ENCODE measurements at regions not wholly inside any gene's neighbourhood (a gene's known extent, or its start where the extent isn't known, plus 50 kb on each side); places are given as distances from the start of the nearest gene placed in this dataset.

DNA sequence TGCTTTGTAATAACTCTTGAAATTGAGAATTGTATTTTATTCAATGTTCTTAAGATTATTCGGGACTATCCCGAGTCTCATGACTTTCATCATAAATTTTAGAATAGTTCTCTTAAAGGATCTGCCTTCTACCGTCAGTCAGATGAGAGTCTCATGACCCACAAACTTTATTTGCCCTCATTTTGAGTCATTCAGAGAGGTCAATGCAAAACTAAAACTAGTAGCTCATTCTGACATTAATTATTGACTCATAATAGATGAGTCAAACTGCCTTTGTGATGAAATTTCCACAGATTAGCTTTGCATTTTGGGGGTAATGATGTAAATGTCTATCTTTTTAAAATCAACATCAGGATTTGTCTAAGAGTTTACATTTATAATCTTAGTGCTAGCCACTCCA, 1527.3 kb downstream of the TECRL start:
- no peak for DNase-seq (ENCODE audit: low spot score)

DNA sequence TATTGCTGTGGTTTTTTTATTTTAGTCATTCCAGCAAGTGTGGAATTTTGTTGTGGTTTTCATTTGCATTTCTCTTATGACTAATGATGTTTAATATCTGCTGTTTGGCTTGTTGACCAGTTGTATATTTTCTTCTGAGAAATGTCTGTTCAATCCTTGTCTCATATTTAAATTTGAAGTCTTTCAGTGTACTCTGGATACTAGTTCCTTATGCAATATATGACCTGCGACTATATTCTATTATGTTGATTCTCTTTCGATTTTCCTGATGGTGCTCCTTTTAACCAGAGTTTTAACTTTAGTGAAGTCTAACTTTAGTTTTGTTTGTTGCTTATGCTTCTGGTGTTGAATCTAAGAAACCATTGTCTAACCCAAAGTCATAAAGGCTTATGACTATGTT, 1528.0 kb downstream of the TECRL start:
- no peak for DNase-seq (ENCODE audit: low spot score)

DNA sequence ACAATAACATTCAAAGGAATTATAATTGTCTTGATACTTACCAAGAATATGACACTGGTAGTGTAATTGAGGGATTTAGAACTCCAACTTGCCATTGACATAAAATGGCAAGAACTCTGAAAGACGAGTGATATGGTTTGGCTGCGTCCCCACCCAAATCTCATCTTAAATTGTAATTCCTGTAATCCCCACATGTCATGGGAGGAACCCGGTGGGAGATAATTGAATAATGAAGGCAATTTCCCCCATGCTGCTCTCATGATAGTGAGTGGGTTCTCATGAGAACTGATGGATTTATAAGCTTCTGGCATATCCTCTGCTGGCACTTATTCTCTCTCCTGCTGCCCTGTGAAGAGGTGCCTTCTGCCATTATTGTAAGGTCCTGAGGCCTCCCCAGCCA, 1536.4 kb downstream of the TECRL start:
- DNase-seq (ENCODE audit: low spot score): no peak

DNA sequence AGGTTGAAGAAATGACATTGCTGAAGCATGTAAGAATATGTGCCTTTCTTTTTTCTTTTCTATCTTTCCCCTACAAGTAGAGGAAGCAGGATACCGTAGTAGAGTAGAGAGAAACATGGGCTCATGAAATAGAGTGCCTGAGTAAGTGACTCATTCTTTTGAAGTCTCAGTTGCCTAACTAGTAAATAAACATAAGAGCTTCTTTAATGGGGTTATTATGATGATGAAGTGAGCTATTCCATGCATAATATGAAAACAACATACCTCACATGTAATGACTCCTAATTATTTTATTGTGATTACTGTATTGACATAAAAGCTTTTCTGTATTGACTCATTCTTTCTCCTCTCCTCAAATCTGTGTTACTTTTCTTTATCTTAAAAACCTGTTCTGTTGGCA, 1538.2 kb downstream of the TECRL start:
- no peak for DNase-seq (ENCODE audit: low spot score)

DNA sequence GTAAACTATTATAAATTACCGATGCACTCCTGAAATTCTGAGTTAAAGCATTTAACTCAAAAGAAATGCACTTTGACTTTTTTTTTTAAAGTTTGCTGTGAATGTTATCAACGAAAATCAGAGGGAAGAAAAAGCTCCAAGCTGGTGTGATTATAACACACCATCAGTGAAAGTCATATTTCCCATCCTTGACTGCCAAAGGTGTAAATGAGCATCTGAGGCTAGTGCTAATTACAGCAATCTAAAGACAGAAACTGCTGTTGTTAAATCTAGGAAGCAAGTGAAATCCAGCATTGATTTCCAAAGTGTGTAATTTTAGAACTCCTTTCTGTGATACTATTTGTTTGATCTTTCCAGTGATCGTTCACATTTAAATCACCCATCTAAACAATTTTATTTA, 1538.8 kb downstream of the TECRL start:
- no peak for DNase-seq (ENCODE audit: low spot score)

DNA sequence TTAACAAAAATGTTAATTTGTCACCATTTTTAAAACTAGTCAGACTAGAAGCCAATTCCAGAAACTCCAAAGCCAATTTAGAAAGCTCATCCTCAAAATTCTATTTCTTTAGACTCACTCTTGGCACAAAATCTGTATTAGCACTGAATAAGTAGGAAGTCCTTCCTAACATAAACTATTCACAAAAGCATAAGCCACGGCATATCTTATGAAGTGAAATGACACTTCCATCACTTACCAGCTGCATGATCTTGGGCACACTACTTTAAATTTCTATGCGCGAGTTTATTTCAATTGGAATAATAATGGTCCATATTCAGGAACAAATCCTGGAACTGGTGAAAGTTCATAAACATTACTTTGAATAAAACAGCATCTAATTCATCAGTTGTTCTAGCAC, 1544.0 kb downstream of the TECRL start:
- DNase-seq (ENCODE audit: low spot score): no peak

DNA sequence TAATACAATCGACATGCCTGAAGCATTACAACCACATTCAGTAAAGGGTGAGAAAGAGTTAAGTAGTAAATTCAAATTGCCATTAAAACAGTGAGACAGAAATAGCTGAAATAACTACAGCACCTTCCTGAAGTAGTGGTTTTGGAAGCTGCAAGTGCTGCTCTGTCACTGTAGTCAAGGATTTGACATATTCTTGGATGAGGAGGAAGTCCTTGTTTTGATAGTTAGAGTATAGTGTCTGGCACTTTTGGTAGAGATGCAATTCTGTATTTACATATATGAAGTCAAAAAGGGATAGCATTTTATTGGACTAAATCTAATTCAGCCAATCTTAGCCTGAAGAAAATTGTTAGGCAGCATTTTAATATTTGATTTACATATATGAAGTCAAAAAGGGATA, 1559.6 kb downstream of the TECRL start:
- no peak for DNase-seq (ENCODE audit: low spot score)

DNA sequence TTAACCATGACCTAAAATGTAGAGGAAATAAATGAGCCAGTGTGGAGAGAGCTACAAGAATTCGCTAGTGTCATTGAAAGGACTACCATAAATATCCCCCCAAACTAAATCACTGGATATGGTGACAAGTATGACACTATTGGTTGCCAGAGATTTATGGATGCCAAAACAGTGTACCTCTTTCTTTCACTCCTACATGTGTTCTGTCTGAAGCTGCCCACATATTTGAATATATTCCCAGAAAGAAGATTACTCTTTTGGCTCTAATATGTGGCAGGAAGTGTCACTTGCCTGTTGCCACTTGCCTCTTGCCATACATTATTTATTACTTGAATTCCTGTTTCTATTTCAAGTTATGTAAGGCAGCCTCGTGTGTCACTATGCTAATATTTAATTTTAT, 1573.6 kb downstream of the TECRL start:
- DNase-seq (ENCODE audit: low spot score): no peak

DNA sequence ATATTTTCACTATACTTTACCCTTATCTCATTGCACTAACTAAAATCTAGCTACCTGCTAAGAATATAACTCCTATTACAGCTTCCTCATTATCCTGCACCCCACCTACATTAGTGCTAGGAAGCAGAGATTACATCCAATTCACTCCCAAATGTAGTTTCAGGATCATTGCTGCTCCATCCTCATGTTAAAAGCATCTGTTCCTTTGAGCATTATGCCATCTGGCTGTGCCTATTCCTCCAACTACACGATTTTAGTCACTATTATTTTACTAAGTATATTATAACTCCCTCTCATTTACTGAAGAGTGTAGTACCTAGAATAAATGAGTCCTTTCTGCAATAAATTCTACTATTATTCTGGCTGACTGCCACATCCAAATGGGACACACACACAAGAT, 1586.9 kb downstream of the TECRL start:
- no peak for DNase-seq (ENCODE audit: low spot score)

DNA sequence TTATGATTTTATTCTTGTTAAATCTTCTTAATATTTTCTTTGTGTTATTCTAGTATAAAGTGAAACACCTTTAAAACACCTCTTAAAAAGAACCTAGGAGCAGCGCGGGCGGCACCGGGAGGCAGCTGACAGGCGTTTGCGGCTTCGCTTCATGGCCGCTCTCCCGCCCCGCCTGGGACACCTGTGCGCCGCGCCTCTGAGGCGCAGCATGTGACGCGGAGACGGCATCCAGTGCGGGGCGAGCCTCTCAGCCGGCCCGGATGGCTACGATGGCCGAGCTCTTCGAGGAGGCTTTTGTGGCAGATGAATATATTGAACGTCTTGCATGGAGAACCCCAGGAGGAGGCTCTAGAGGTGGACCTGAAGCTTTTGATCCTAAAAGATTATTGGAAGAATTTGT, 1592.7 kb downstream of the TECRL start:
- DNase-seq (ENCODE audit: low spot score): no peak

DNA sequence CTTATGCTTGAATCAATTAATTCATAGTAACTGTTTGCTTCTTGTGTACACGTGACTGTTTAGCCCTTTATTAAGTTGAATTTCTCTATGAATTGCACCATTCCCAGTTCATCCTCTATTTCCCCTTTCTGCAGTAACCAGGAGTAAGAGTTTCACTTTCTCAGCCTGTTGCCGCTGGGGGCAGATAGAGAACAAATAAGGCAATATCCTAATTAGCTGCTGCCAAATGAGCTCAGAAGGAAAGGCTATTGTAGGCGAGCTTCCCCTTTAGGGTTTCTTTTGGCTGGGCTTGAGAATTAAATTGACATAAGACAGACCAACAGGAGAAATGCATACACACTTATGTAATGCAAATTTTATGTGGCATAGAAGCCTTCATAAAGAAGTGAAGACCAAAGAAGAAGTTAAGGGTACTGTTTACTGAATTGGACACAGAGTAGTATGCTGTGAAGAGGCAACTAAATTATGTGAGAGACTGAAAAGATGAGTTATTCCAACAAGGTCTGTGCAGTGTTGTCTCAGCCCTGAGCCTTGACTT, 1594.7 kb downstream of the TECRL start:
- peak; percentile 16 for DNase-seq (ENCODE audit: low spot score)

DNA sequence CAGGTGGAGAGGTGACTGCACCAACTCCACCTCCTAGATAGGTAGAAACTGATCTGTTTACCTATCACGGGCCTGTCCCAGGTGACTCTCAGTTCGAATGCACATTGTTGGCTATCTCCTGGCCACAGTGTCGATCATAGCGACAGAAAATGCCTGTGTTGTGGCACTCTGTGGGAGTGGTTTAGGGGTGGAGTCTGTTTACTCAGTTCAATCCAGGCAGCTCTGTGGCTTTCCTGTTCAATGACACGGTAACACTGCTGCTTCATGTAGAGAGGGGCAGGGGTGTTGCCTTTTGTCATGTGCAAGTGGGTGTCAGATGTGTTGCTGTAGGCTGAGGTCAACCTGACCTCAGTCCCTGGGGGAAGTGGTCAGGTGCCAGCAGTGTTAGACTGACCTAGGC, 1602.4 kb downstream of the TECRL start:
- DNase-seq (ENCODE audit: low spot score): no peak

DNA sequence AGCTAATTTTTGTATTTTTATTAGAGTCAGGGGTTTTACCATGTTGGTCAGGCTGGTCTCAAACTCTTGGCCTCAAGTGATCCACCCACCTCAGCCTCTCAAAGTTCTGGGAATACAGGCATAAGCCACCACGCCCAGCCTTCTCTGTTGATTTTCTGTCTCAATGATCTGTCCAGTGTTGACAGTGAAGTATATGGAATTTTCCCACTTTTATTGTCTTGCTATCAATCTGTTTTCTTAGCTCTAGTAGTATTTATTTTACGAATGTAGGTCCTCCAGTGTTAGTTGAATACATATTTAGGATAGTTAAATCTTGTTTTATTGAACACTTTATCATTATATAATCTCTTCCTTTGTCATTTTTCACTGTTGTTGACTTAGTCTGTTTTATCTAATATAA, 1603.9 kb downstream of the ADGRL3 start:
- DNase-seq (ENCODE audit: low spot score): no peak

DNA sequence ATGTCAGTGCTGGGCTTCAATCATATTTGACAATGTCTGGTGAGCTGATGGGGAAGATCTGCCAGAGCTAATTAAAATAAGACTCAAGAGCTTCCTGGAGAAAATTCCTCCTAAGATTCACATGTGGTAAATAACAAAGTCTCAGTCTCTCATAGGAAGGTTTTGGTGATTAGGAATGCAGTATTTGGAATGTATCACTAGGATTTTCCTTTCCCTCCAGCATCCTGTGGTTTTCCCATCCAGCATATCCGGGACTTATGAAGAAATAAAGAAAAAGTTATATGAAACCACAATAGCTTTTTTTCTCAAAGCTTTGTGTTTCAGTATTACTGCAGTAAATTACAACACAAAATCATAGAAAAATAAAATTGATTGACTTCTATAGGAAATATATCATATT, 1597.1 kb downstream of the ADGRL3 start:
- no peak for DNase-seq (ENCODE audit: low spot score)

DNA sequence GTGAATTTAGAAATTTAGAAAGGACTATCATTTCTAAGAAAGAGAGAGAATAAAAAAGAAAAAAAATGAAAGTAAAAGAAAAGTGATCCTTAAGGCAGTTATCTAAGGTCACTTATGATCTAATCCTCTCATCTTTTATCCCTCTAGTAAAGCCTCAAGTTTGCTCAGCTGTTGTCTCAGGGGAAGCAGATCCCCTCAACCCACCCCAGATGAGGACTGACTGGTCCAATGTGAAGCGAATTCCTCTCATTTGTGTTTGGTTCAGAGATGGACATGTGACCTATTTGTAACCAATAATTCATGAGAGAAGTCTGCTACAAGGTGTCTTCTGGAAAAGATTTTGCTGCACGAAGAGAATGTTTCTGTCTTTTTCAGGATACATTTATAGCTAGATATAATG, 1591.3 kb downstream of the ADGRL3 start:
- DNase-seq (ENCODE audit: low spot score): no peak

DNA sequence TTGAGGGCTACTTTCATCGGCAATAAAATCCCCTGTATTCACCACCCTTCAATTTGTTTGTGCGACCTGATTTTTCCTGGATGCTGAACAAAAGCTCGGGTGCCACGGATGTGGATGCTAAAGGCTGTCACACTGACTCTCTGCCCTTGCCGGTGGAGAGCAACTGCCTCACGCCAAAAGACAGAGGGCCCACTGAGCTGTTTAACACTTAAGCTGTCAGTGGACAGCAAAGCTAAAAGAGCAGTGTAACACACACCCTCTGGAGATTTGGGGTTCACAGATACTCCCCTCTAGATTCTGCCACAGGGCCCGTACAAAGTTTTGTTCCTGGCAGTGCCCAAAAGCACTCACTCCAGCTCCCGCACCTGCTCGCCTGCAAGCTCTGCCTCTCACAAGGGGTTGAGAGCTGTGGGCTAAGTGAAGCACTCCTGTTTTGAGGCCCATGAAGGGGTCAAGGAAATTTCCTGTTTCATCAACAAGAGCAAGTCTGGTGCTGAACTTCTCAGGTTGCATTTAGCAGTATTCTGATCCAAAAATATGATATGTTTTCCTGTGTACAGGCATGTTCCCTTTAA, 1571.9 kb downstream of the ADGRL3 start:
- DNase-seq (ENCODE audit: low spot score): no peak

DNA sequence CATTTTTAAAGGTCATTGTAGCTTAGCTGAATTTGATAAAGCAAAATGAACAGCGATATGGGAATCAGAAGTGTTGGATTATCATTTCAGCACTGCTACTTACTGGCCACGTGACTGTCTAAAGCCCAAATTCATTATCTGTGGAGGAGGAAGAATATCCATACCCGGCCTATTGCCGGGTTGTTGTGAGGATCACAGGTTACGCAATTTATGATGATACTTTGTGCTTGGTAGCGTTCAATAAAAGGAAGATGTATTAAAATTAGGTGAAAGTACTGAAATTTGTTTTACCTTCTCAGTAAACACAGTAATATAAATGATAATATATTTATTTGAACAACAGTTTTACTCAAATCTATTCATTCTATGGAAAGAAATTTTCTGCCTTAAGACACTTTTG, 1540.2 kb downstream of the ADGRL3 start:
- no peak for DNase-seq (ENCODE audit: low spot score)

DNA sequence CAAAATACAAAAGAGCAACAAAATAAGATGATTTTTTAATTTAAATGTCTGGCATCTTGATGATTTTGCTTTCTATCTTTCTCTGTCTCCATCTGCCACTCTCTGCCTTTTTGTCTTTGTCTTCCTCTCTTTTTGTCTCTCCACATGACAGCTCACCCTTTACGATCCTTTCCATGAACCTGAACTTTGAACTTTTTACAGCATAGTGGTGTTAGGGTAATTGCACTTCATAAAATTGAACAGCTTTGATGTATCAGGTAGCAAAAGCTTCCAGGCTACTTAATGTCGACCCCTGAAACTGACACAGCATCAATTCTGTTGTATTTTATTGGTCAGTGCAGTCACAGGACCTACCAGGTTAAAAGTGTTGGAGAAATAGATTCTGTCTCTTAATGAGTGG, 1517.0 kb downstream of the ADGRL3 start:
- DNase-seq (ENCODE audit: low spot score): no peak

DNA sequence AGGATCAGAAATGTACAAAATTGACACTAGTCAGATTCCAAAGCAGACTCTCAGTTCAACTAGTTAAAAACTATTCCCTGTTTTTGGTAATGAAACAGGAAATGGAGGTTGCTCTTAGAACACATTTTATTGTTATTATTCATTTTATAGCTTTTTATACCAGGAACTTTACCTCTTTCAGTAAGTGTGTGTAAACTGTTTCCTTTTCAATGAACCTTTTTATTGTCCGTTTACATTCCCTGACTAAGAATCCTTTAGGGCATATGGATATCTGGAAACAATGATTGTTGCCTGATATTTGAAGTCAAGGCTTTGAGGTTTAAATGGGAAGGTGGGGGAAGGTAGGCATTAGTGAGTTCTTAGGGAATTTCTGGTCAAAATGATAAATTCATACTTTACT, 1511.4 kb downstream of the ADGRL3 start:
- DNase-seq (ENCODE audit: low spot score): no peak

DNA sequence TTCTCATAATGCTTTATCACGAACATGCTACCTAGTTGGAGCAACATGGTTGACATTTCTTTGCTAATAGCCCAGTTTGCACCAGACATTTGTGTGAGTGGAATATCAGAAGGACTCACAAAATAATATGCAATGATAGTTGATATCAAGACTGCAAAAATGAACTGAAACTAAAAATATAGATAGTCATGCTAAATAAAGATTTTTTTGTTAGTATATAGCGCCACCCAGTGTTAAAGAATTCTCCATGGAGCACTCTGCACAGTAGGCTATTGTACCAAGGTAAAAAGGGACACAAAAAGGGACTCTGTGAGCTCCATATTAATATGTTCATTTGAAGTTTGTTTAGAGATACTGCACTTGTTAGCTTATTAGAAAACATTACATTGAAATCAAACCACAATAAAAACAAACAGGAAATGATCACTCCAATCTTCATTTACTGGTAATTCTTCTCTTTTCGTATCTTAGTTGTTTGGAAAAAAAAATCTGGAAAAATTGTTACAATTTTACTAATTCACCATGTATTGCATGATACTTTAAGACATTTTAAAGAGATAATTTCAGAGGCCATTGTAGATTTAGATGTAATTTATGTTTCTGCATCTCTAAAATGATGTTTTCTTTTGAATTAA, 1509.6 kb downstream of the ADGRL3 start:
- peak; percentile 88 for DNase-seq (ENCODE audit: low spot score)

DNA sequence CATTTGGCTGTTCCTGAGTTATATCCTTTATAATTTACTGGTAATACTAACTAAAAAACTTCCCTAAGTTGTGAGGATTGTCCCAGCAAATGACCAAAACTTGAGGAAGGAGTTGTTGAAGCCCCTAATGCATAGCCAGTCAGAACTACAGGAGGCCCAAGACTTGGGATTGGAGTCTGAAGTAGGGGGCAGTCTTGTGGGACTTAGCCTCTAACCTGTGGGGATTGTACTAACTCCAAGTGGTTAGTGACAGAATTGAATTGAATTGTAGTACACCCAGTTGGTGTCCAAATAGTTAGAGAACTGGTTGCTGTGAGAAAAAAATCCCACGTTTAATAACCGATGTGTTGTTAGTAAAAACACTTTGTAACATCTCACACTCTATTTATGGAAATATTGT, 1506.3 kb downstream of the ADGRL3 start:
- DNase-seq (ENCODE audit: low spot score): no peak

DNA sequence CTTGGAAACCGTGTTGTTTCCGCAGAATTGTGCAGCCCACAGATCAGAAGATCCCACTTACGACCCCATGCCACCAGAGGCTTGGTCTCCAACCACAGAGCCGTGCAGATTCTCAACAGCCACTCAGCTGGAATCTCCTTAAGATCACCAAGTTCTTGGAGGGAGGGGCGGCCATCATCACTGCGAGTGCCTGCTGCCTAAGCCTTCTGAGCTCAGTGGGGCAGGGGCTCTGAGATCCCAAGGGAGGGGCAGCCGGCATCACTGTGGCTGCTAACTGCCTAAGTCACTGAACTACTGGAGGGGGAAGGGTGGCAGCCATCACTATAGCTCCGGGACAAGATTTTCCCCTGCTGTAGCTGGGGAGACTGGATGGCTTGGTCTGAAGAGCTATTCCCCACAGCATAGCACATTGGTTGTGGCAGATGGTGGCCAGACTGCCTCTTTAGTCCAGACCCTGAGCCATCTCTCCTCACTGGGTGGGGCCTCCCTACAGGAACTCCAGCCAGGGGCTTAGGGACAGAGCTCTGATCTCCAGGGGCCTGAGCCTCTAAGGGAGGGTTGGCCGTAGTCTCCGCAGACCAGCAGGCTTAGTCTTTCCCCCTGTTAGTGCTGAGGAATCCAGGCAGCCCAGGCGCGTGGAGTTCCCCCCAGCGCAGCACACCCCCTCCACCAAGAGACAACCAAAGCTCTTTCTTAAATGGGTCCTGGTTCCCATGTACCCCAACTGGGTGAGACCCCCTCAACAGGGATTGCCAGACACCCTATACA, 1483.9 kb downstream of the ADGRL3 start:
- no peak for DNase-seq (ENCODE audit: low spot score)

DNA sequence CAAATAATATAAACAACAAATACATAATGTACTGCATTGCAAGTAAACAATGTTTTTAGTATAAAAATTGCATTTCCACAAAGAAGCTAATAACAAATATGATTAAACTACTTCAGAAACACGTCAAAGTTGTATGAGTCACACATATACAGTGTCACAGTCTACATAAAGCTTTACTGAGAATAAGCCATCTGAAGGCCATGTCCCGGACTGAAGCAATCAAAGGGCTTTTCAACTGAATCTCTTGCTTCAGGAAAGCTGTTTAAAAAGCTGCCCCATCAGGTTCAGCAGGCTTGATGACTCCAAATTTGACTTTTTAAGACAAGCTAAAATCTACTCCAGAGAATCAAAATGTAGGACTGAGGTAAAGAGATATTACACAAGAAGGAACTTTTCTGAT, 1476.8 kb downstream of the ADGRL3 start:
- DNase-seq (ENCODE audit: low spot score): no peak

All from pons (tissue), 1 donor.